NCI-H2081 treated with DMSO at 0.1 percent for 48 hours (cell line): ENCODE measurements at regions not wholly inside any gene's neighbourhood (a gene's known extent, or its start where the extent isn't known, plus 50 kb on each side); places are given as distances from the start of the nearest gene placed in this dataset.
"Not testable (repeated sequence)": the region's sequence is repeated elsewhere in the genome, so short reads cannot be mapped to it uniquely, and the experiment has no call there.

ENCODE experiments used
- DNase-seq: peaks from one replicate; lab custom pipeline; 2025; lab: John Stamatoyannopoulos, UW

GRCh38 chr6:168939041-168939440, 314.6 kb downstream of the THBS2 start:
- no peak for DNase-seq

- DNase-seq: no peak
Observed at GRCh38 chr6:168938546-168938945, 315.1 kb downstream of the THBS2 start.

DNA sequence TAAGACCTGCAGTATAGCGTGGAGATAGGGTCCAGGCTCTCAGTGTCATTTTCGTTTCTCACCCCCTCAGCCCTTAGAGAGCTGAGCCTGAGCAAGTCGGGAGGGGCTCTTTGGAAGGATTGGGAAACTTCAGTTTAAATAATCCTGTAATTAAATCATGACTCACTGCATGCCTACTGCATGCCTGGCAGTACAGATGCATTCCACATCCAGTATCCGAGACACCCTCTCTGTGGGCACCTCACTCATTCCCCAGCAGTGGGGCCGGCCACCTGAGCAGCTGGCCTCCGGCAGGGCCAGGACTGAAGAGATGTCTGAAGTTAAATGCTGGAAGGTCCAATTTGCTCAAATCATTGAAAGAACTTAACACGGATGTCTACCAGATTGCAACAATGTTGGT, 316.6 kb downstream of the THBS2 start:
- no peak for DNase-seq

DNA sequence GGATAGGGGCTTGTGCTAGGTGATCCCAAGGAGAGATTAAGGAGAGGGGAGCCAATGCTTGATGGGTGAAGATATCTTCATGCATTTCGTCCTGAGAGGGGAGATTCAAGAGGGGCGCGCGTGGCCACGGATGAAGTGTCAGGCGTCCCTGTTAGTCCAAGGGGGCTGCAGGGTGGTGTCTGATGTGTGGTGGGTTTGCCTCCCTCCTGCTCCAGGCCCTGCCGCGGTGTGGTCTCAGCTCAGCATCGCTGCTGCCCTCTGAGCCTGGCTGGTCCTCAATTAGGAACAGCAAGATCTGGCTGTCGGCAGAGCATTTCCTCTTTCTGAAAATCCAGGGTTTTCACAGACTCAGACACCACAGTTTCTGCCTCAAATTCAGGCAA, 318.0 kb downstream of the THBS2 start:
- no peak for DNase-seq

DNA sequence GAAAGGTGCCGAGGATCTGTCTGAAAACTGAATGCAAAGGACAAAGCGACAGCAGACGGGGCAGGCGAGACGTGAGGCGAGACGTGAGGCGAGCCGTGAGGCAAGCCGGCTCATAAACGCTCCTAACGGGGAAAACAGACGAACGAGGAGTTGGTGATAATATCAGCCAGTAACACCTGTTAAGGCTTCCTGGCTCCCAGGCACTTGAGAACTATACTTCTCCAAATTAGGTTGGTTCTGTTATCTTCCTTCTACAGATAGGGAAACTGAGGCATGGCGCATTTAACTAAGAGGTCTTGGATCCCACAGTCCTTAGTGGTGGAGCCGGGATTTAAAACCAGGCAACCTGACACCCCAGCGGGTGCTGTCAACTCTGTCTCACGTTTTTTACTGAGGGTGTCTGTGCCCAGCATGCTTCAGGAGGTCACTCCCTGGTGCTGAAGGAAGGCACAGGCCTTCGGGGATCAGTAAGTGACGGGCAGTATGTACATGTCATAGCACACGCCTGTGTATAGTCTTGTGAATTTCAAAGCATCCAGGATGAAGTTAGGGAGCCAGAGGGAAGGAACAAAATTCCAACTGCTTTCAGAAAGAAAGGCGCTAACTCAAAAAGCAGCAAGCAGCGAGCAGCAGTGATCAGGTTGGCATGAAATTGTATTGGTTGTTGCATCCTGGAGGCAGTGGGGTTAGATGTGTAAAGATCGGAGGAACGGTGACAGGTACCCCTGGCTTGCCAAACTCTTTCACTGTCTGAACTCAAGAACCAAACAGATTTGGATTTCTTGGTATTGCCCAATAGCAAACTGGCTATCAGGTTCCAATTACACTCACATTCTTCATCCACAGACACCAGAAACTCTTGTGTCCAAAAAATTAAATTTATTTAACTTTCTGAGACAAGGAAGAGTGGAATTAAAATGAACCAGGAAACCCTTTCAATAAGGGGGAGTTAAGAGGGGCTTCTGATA, 318.7 kb downstream of the THBS2 start:
- no peak for DNase-seq

DNA sequence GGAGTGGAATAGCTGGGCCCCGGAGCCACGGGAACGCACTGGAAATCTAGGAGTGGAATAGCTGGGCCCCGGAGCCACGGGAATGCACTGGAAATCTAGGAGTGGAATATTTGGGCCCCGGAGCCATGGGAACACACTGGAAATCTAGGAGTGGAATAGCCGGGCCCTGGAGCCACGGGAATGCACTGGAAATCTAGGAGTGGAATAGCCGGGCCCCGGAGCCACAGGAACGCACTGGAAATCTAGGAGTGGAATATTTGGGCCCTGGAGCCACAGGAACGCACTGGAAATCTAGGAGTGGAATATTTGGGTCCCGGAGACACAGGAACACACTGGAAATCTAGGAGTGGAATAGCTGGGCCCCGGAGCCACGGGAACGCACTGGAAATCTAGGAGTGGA, 321.5 kb downstream of the THBS2 start:
- DNase-seq: not testable (repeated sequence)

GRCh38 chr6:168931072-168931471, 322.6 kb downstream of the THBS2 start:
- DNase-seq: not testable (repeated sequence)

GRCh38 chr6:168929871-168930450, 323.7 kb downstream of the THBS2 start:
- no peak for DNase-seq

DNA sequence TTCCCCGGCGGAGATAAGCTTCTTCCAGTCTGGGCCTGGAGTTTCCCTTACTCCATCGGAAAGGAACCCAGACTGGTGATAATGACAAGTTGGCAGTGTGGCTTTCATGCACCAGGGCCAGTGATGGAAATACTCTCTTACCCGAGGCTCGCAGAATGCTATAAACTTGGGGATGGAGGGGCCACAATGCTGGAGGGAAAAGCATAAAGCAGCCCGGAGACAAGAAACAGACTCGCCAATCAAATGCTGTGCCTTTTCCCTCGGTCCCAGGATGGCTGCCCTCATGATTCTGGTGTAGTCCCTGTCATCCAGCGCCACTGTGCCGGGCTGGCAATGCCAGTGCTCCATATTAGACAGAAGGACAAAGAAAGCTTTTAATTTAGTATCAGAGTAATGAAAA, 325.6 kb downstream of the THBS2 start:
- DNase-seq: no peak

DNA sequence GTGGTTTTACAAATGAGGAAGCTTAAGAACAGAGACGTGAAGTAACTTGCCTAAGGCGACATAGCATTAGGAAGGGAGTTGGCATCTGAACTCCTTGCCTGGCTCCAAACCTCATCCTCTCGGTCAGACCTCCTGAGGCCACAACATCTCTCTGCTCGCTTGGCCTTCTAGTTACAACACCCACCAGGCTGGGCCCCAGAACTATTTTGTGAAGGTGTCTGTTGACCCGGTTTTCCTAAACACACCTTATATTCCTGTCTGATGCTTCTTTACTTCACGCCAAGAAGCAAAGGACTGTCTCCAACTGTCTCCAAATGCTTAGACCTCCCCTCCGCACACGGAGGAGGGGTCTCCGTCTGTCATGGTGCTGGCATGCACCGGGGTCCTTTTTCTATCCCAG, 326.6 kb downstream of the THBS2 start:
- DNase-seq: no peak

DNA sequence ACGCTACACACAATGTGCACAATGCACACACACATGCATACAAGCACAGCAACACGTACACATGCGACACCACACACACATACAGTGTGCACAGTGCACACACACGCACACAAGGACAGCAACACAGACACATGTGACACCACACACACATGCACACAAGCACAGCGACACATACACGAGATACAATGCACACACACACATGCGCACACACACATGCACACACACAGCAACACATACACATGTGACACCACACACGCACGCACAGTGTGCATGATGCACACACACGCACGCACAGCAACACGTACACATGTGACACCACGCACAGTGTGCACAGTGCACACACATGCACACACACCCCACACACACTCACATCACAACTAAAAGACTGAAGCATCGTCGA, 327.3 kb downstream of the THBS2 start:
- DNase-seq: no peak

GRCh38 chr6:168925671-168926070, 328.0 kb downstream of the THBS2 start:
- no peak for DNase-seq

GRCh38 chr6:168923171-168923570, 330.5 kb downstream of the THBS2 start:
- DNase-seq: no peak

GRCh38 chr6:168922436-168922835, 331.2 kb downstream of the THBS2 start:
- no peak for DNase-seq

DNA sequence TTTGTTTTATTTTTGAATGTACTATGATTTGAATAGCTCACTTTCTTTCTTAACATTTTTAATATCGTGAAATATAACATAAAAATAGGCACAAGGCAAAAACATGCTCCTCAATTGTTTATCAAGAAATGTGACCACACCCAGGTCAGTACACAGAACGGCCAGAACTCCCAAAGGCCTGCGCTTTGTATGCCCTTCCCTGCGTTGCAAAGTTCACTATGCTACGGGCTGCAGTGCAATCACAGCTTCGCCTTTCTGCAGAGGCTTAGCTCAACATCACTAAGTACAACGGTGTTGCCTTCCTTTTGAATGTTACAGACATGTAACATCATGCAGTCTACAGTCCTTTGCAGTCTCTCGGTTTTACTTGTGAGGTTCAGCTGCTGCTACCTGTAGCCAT, 333.4 kb downstream of the THBS2 start:
- DNase-seq: no peak

GRCh38 chr6:168919470-168920179, 334.0 kb downstream of the THBS2 start:
- DNase-seq: no peak

DNA sequence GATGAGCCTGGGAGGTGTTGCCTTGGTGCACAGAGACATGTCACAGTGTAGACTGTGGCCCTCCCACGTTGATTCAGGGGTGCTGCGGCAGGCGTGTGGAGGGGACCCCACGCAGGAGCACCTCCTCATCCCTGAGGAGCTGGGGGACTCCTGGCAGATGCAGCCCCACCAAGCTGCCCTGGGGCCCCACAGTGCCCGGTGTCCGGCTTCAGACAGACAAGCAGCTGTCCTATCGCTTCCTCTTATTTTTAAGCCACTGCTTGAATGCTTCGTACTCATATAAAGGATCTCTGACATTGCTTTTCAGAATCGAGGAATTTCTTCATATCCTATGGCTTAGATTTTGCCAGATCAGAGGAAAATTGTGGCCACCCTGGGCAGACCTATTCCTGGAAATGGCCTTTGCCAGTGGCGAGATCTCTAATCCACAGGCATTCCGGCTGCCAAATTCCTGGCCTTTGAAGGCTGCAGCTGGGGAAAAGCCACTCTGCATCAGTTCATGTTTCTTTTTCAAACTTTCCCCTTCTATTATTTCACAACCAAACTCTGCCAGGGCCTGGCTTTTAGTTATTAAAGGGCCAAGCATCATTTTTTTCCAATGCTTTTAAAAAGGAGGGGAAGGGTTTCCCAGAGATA, 337.0 kb downstream of the THBS2 start:
- DNase-seq: no peak

- no peak for DNase-seq
Observed at GRCh38 chr6:168915855-168916254, 337.8 kb downstream of the THBS2 start.

DNA sequence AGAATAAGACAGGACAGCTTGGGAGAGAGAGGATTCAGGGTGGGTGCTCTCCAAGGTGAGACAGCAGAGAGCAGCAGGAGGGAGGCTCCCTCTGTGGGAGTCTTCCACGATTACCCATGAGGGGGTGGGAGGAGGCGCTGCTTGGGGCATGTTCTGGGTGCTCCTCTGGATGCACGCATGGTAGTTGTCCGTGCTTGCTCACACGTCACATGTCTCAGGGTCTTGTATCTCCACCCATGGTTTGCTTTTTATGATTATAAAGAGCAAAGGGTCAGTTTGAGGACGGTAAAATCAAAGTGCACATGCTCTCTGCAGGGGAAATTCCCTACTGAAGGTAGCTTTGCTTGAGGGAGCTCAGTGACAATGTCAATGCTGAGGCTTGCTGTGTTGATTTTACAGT, 338.4 kb downstream of the THBS2 start:
- DNase-seq: no peak

GRCh38 chr6:168913866-168914469, 339.7 kb downstream of the THBS2 start:
- no peak for DNase-seq

DNA sequence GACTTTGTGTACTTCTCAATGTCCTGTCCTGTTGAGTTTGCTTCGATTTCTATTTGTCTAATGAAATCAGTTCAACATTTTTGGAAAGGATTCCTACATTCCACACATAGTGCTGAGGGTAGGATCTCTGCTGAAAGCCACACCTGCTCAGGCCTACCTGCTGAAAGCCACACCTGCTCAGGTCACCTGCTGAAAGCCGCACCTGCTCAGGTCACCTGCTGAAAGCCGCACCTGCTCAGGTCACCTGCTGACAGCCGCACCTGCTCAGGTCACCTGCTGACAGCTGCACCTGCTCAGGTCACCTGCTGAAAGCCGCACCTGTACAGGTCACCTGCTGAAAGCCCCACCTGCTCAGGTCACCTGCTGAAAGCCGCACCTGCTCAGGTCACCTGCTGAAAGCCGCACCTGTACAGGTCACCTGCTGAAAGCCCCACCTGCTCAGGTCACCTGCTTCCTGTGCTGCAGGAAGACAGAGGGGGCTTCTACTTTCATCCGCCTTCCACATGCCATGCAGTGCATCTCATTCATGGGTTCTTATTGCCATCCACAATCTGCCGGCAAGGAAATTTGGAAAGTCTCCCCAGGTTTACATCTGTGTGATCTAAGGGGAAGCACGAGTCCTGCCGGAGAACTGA, 340.3 kb downstream of the THBS2 start:
- DNase-seq: not testable (repeated sequence)

GRCh38 chr6:168909288-168909687, 344.4 kb downstream of the THBS2 start:
- DNase-seq: no peak
